ENCODE measurements at regions not wholly inside any gene's neighbourhood (a gene's known extent, or its start where the extent isn't known, plus 50 kb on each side); places are given as distances from the start of the nearest gene placed in this dataset.

- no peak for TF ChIP-seq CTCF (IDR thresholded peaks at IDR 0.05 in 8 of 11, conservative IDR thresholded peaks at IDR 0.05 in 3 of 11)
- no peak for TF ChIP-seq POLR2A (IDR thresholded peaks at IDR 0.05)
These were observed 241.8 kb downstream of the WNT5A start for GRCh38 chr3:55245351-55245750.

Data from spleen (tissue), 7 donors.